ENCODE measurements at regions not wholly inside any gene's neighbourhood (a gene's known extent, or its start where the extent isn't known, plus 50 kb on each side); places are given as distances from the start of the nearest gene placed in this dataset.

GRCh38 chr7:156222151-156222550 is 409.9 kb upstream of the SHH start:
- peak in 4 of 42 donors; percentile 8 to 21 (median 16) for DNase-seq
- intact Hi-C loops (cut with DNase I) = no loop called here

- peak in 4 of 42 donors; percentile 8 to 34 (median 26) for DNase-seq
- intact Hi-C loops (cut with DNase I) = no loop called here
Measured at GRCh38 chr7:156220701-156221100, 408.4 kb upstream of the SHH start.

GRCh38 chr7:156220078-156220605 is 407.9 kb upstream of the SHH start:
- peak in 2 of 42 donors; percentile 9 for DNase-seq
- intact Hi-C loops (cut with DNase I) = no loop called here

GRCh38 chr7:156219307-156220077 is 407.2 kb upstream of the SHH start:
- DNase-seq = peak in 3 of 42 donors; percentile 18 to 25 (median 22)
- intact Hi-C loops (cut with DNase I) = no loop called here

- peak in 2 of 42 donors; percentile 1 to 22 for DNase-seq
- intact Hi-C loops (cut with DNase I) = no loop called here
Measured at GRCh38 chr7:156218544-156219306, 406.5 kb upstream of the SHH start.

GRCh38 chr7:156217803-156218202 is 405.5 kb upstream of the SHH start:
- intact Hi-C loops (cut with DNase I) = no loop called here

GRCh38 chr7:156209087-156209486 is 396.8 kb upstream of the SHH start:
- intact Hi-C loops (cut with DNase I) = no loop called here
- DNase-seq = no peak

More at GRCh38 chr7:156217803-156218202, 405.5 kb upstream of the SHH start:
- DNase-seq = peak in 1 of 42 donors; percentile 10

GRCh38 chr7:156207306-156207705 is 395.0 kb upstream of the SHH start:
- DNase-seq = no peak
- intact Hi-C loops (cut with DNase I) = no loop called here

- intact Hi-C loops (cut with DNase I) = no loop called here
Measured at GRCh38 chr7:156206174-156206573, 393.9 kb upstream of the SHH start.

GRCh38 chr7:156204820-156205219 is 392.6 kb upstream of the SHH start:
- intact Hi-C loops (cut with DNase I) = no loop called here

More at GRCh38 chr7:156206174-156206573, 393.9 kb upstream of the SHH start:
- no peak for DNase-seq

GRCh38 chr7:156203923-156204322 is 391.7 kb upstream of the SHH start:
- DNase-seq = no peak
- intact Hi-C loops (cut with DNase I) = no loop called here

More at GRCh38 chr7:156204820-156205219, 392.6 kb upstream of the SHH start:
- DNase-seq = no peak

- intact Hi-C loops (cut with DNase I) = no loop called here
- peak in 1 of 42 donors; percentile 1 for DNase-seq
Measured at GRCh38 chr7:156198277-156198676, 386.0 kb upstream of the SHH start.

- DNase-seq = no peak
- intact Hi-C loops (cut with DNase I) = no loop called here
Measured at GRCh38 chr7:156196649-156197048, 384.4 kb upstream of the SHH start.

- peak in 1 of 42 donors; percentile 2 for DNase-seq
- intact Hi-C loops (cut with DNase I) = no loop called here
Measured at GRCh38 chr7:156195276-156195675, 383.0 kb upstream of the SHH start.

GRCh38 chr7:156194813-156195212 is 382.6 kb upstream of the SHH start:
- intact Hi-C loops (cut with DNase I) = no loop called here
- peak in 1 of 42 donors; percentile 6 for DNase-seq

- DNase-seq = no peak
- intact Hi-C loops (cut with DNase I) = no loop called here
Measured at GRCh38 chr7:156192921-156193320, 380.7 kb upstream of the SHH start.

GRCh38 chr7:156191090-156191489 is 378.8 kb upstream of the SHH start:
- DNase-seq = no peak

GRCh38 chr7:156185076-156185475 is 372.8 kb upstream of the SHH start:
- intact Hi-C loops (cut with DNase I) = no loop called here
- DNase-seq = no peak

More at GRCh38 chr7:156191090-156191489, 378.8 kb upstream of the SHH start:
- intact Hi-C loops (cut with DNase I) = no loop called here

GRCh38 chr7:156184164-156184563 is 371.9 kb upstream of the SHH start:
- intact Hi-C loops (cut with DNase I) = no loop called here

More at GRCh38 chr7:156184164-156184563, 371.9 kb upstream of the SHH start:
- no peak for DNase-seq

All from head of caudate nucleus (tissue), 42 donors.